Brain pericyte (primary cell): ENCODE measurements at regions not wholly inside any gene's neighbourhood (a gene's known extent, or its start where the extent isn't known, plus 50 kb on each side); places are given as distances from the start of the nearest gene placed in this dataset.

Source experiments
- DNase-seq: peaks from one replicate; pipeline ENCODE4 v3.0.0-alpha.2; 2012; ENCODE audit warnings: low read depth, low spot score

DNA sequence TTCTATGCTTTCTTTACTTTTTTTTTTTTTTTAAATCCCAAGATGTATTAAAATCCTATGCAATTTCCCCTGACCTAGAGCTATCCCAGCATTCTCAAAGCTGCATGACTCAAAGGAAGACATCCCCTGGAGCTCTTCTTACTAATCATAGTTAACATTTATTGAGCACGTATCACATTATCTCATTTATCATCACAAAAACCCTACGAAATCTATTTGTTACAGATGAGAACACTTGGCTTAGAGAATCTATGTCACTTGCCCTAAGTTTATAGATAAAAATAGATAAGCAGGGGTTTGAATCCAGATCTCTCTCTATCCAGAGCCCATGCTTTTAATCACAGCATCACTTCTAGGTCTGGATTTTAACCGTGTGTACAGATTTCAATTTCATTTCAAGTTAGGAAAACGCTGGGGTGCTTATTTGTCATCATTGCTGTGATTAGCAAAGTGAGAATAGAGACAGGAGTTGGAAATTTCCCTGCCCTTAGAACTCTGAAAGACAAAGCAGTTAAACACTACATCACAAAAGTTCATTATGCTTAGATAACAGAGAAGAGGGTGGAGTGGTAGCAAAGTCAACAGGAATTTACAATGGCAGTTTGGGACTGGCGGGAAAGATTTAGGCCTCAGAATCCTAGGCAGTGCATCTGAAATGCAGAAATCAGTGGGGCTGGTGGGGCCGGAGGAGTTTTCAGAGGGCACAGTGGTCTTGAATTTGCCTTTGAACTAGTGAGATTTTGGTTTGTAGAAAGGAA lies 177.7 kb upstream of the FRMD6 start:
- no peak for DNase-seq

- no peak for DNase-seq
These were observed 176.9 kb upstream of the FRMD6 start for GRCh38 chr14:51474854-51475253.

- no peak for DNase-seq
These were observed 173.5 kb upstream of the FRMD6 start for GRCh38 chr14:51478175-51478621.

DNA sequence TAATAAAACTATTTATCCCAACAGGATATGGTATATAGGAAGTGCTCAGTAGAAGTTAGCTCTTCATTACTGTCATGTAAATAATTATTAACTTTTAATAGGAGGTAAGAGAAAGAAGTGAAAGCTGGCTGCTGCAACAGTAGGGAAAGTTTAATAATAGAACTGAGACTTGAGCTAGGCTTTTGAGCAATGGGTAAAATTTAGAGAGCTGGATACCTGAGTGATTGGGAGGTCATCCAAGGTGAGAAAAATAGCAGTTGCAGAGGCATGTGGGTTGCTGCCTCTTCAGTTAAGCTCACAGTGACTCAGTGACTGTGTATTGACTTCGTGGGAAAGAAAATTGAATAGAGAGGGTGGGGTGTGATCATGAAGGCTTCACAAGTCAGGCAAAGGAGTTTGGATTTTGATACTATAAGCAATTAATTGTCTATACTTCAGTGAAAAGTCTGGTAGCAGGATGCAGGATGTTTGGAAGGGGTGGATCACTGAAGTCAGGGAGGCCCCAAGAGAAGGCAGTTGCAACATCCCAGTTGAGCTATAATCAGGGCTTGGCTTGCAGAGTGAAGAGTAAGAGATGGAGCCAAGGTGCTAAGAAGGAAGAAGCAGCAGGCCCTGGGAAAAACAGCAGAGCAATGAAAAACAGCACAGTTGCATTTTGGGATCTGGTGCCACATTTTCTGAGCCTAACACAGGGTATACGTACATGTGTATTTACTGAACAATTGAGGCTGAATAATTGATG lies 172.0 kb upstream of the FRMD6 start:
- no peak for DNase-seq

GRCh38 chr14:51481643-51482042 lies 170.1 kb upstream of the FRMD6 start:
- DNase-seq = no peak

GRCh38 chr14:51482102-51482501 lies 169.6 kb upstream of the FRMD6 start:
- no peak for DNase-seq

GRCh38 chr14:51484485-51484884 lies 167.2 kb upstream of the FRMD6 start:
- DNase-seq = no peak

DNA sequence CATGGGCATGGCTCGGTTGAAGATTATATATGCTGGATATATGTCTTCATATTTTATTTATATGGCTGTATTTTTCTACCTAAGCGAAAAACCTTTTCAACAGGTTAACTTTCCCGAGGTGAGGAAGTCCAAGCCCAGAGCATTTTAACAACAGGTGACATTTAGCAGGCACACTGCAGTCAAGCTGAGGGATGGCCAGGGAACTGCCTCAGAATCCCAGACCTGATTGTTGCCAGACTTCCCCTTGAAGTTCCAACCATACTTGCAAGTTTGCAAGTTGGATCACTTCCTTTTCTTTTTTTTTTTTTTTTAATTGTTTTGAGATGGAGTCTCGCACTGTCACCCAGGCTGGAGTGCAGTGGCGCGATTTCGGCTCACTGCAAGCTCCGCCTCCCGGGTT lies 166.0 kb upstream of the FRMD6 start:
- no peak for DNase-seq

DNA sequence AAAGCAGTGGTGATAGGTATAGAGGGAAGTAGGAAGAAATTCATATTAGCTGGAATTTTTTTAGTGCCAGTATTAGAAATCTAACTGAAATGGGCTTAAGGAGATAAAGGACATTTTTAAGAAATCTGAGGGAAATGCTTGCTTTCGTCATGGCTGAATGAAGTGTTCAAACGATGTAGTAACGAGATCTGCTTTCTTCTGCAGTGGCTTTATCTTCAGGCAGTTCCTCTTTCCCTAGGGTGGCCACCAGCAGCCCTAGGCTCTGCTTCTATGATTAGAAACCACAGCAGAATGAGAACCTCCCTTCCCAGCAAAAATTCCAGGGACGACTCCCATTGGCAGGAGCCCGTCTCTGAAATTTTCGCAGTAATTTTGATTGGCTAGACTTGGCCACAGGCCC lies 163.9 kb upstream of the FRMD6 start:
- DNase-seq = no peak

- DNase-seq = no peak
These were observed 163.0 kb upstream of the FRMD6 start for GRCh38 chr14:51488569-51489220.

DNA sequence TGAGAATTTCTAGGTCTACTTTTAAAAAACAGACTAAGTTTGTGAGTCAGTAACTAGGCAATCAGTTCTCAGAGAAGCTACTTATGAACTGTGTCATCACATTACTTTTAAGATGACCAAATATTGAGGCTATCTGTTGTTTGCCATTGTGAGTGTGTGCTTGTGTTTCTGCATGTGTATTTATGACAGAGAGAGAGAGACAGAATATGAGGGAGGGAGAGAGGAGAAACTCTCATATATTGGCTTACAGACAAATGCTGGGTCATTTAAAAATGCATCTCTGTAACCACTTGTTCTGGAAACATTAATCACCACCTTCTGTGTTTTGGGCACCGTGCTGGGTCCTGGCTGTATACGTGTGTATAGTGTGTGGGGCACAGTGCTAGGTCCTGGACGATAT lies 161.5 kb upstream of the FRMD6 start:
- DNase-seq = no peak

DNA sequence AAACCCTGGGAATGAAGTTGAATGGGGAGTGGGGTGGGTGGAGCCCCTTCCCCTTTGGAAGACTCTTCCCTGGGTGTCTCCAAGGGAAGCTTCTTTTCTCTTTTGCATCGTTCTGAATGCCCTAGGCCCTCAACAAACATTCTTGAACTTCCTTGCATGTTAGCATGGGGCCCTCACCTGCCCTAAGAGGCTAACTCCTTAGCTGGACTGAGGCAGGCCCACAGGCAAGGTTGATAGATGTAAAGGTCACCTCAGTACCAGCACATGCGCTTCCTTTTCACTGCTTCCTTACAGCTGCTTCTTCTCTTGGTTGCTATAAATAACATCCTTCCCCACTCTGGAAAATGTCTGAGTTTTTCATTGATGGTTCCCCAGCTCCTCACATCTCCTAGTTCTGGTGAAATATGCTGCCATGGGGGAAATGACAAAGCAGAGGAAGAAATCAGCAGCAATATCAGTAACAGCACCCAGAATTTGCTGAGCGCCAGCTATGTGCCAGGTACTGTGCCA lies 160.6 kb upstream of the FRMD6 start:
- DNase-seq = no peak

- no peak for DNase-seq
These were observed 159.9 kb upstream of the FRMD6 start for GRCh38 chr14:51491776-51492175.

DNA sequence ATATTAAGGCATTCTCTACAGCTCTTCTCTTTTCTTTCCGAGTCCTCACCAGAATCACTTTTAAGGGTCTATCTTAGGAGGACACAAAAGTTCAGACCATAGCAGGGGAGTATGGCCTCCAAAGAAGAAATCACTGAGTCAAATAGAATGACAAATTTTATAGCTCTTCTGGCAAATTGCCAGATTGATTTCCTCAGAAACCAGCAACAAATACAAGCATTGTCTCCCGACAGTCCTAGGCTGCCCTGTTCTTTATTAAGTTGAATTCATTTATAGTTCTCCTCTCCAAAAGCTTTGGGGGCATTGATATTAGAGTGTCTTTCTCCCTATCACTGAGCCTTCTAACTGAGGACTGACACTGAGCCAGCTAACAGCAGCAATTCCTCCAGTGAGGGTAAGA lies 156.4 kb upstream of the FRMD6 start:
- no peak for DNase-seq

DNA sequence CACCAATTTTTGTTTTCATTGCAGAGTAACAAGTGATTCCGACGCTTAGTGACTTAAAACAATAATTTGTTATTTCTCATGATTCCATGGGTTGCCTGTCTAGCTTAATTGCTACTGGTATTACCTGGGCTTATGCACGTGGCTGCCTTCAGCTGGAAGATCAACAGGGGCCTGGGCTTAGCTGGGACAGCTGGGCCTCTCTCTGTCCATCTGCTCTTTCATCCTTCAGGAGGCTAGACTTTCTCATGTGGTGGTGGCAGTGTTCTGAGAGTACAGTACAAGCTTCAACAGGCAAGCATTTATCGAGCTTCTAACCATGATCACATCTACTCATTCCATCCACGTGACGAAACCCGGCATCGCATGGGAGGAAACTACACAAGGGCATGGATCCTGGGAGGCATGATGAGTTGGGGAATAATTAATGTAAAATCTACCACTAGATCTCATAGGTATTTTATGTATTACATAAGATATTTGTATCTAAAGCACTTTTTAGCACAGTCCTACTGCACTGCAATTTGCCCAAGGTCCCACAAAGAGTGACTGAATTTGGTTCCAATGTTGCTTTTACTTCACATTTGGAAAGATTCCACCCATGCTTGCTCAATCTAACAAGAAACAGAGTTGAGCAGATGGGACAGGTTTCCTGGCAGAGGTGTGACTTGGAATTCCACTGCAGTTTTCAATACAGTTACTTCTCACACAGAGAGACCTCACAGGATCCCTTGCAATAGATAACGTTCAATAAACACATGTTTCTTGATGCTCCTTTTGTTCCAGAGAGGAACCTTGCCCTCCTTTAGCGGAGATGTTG lies 153.1 kb upstream of the FRMD6 start:
- no peak for DNase-seq

DNA sequence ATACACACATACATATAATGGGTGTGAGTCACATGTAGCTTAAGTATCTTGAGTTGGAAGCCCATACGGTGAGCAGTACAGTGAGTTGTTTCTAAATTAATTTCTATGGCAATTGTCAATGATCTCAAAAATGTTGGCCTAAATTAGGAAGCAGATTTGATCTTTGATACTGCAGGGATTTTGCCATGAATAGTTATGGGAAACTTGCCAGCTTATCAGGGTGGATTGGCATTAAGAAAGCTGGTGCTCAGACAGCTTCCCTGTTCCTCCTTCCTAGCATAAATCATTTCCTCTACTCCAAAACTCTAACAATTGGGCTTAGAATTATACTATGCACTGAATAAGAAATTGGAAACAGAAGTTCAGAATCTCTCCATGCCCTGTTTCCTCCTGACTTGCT lies 150.9 kb upstream of the FRMD6 start:
- no peak for DNase-seq

GRCh38 chr14:51501746-51502145 lies 150.0 kb upstream of the FRMD6 start:
- DNase-seq = no peak

DNA sequence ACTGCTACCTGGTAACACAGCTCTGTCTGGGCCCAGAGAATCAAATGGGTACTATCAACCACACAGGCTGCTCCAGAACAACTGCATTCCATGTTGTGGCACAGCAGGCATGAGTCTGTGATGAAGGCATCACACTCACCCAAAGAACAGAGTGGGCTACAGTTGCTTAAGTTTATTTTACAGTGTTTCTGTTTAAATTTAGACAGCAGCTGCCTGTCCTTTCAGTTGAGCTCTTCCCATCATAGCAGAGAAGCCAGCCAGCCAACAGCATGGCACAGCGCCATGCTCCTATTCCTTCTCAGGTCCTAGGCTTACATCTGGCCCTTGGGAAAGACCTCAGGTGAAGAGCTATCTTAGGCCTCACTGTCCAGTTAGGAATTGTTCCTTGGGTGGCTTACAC lies 147.0 kb upstream of the FRMD6 start:
- no peak for DNase-seq

DNA sequence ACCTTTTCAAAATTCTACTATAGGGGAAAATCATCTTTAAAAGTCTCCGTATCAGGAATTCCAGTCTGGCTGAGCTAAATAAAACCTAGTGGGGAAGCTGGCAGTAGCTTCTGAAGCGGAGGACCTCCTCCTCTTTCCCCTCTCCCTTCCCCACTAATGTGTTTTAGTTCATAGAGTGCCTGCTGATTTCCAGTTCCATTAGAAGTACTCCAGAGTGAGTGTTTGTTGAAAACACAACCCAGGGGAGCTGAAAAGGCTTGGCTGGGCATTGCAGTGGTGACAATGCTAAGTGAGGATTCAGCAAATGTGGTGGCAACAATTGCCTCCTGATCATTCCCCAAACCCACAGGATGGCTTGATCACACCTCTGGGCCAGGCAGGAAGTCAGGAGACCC lies 144.2 kb upstream of the FRMD6 start:
- DNase-seq = no peak

GRCh38 chr14:51507906-51508511 lies 143.7 kb upstream of the FRMD6 start:
- no peak for DNase-seq

DNA sequence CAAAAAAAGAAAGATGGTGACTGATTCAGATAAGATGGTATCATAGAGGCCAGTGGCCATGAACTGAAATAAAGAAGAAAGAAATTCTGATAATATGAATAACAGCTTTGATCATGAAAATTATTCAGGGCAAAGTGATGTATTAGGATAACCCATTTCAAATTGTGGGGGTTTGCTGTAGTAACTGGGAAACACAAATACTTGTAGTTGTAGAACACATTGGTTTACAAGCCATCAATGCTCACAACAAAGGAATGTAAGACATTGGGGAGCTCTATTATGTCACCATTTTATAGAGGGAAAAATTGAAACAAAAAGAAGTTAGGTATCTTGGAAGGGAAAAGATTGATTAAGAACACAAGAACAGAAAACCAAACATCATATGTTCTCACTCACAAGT lies 140.4 kb upstream of the FRMD6 start:
- DNase-seq = no peak
